IMR-90 (cell line): ENCODE measurements at regions not wholly inside any gene's neighbourhood (a gene's known extent, or its start where the extent isn't known, plus 50 kb on each side); places are given as distances from the start of the nearest gene placed in this dataset.
A peak's percentile ranks its signal among the peaks of the same experiment; 100 is the strongest.

ENCODE experiments used
- ATAC-seq: fragments of 200-7000 bp; cut with Tn5 transposase; 2 replicates; pipeline ENCODE4 v1.9.1; 2020; ENCODE audit warnings: low read depth, mild to moderate bottlenecking, moderate library complexity
- BruUV-seq: library from RNA; stranded (reverse); fragments of 400-500 nt; replicated peaks from 2 replicates; lab custom pipeline; 2021; lab: Mats Ljungman, UMichigan
- CTCF ChIA-PET: fragments of 300-600 bp; formaldehyde crosslinking; extraction: SDS; loops from one replicate; lab custom pipeline; 2021; ENCODE audit warnings: antibody characterized with exemption; lab: Yijun Ruan, JAX
- POLR2A ChIA-PET: fragments of 300-600 bp; sonication (Branson Sonifier 250); formaldehyde crosslinking; loops from one replicate; lab custom pipeline; 2022; ENCODE audit warnings: antibody characterized with exemption; ENCODE audit not compliant: unreplicated experiment; lab: Charles Lee
- DNase-seq: peaks from one replicate; pipeline ENCODE4 v3.0.0; 2013
- H2AFZ ChIP-seq: replicated peaks from 2 replicates; pipeline ENCODE3; 2013; ENCODE audit warnings: low read length, mild to moderate bottlenecking; ENCODE audit not compliant: poor library complexity
- H2AK5ac ChIP-seq: 2 replicates; pipeline ENCODE4 v1.6.1; 2013; ENCODE audit warnings: low read depth, low read length, inconsistent platforms
- H2AK9ac ChIP-seq: replicated peaks from 2 replicates; pipeline ENCODE3; 2013; ENCODE audit warnings: mild to moderate bottlenecking, low read depth, low read length, moderate library complexity; ENCODE audit not compliant: poor library complexity
- H2BK120ac ChIP-seq: 2 replicates; pipeline ENCODE4 v1.6.1; 2013; ENCODE audit warnings: low read depth, low read length, inconsistent platforms
- H2BK15ac ChIP-seq: 3 replicates; pipeline ENCODE4 v1.6.1; 2013; ENCODE audit warnings: low read depth, low read length, inconsistent platforms
- H2BK20ac ChIP-seq: 2 replicates; pipeline ENCODE4 v1.6.1; 2013; ENCODE audit warnings: low read depth, mild to moderate bottlenecking, inconsistent platforms, low read length, moderate library complexity
- H2BK5ac ChIP-seq: 2 replicates; pipeline ENCODE4 v1.6.1; 2013; ENCODE audit warnings: mild to moderate bottlenecking, low read depth, low read length, inconsistent platforms; ENCODE audit not compliant: poor library complexity, severe bottlenecking
- H3K14ac ChIP-seq: replicated peaks from 2 replicates; pipeline ENCODE4 v1.6.1; 2013; ENCODE audit warnings: low read depth, low read length, inconsistent platforms
- H3K18ac ChIP-seq: 2 replicates; pipeline ENCODE4 v1.6.1; 2013; ENCODE audit warnings: low read depth, low read length, control low read depth
- H3K23ac ChIP-seq: 2 replicates; pipeline ENCODE4 v1.6.1; 2013; ENCODE audit warnings: low read depth, low read length, inconsistent platforms
- H3K27ac ChIP-seq: 2 replicates; pipeline ENCODE4 v1.5.1; 2013; ENCODE audit warnings: mild to moderate bottlenecking, control low read depth, low read length; ENCODE audit not compliant: insufficient read depth
- H3K27me3 ChIP-seq: 2 replicates; pipeline ENCODE4 v1.6.1; 2013; ENCODE audit warnings: low read length; ENCODE audit not compliant: control insufficient read depth, insufficient read depth
- H3K36me3 ChIP-seq: 2 replicates; pipeline ENCODE4 v1.6.1; 2013; ENCODE audit warnings: low read length, mixed read lengths; ENCODE audit not compliant: control insufficient read depth, insufficient read depth
- H3K4ac ChIP-seq: 2 replicates; pipeline ENCODE4 v1.6.1; 2013; ENCODE audit warnings: low read depth, low read length, inconsistent platforms
- H3K4me1 ChIP-seq: 2 replicates; pipeline ENCODE4 v1.6.1; 2013; ENCODE audit warnings: low read length, mixed read lengths; ENCODE audit not compliant: control insufficient read depth, insufficient read depth
- H3K4me2 ChIP-seq: 2 replicates; pipeline ENCODE4 v1.6.1; 2013; ENCODE audit warnings: low read depth, mild to moderate bottlenecking, control low read depth, low read length, moderate library complexity
- H3K4me3 ChIP-seq: 2 replicates; pipeline ENCODE4 v1.5.1; 2013; ENCODE audit warnings: low read depth, mild to moderate bottlenecking, control low read depth, low read length, moderate library complexity; ENCODE audit not compliant: insufficient read depth
- H3K56ac ChIP-seq: 2 replicates; pipeline ENCODE4 v1.6.1; 2013; ENCODE audit warnings: low read length, inconsistent platforms; ENCODE audit not compliant: insufficient read depth; ENCODE audit errors: extremely low read depth
- H3K79me1 ChIP-seq, 2 experiments: 2 replicates each; pipeline ENCODE4 v1.6.1; 2013; ENCODE audit warnings: low read length in 2 of 2, inconsistent platforms in 1 of 2, low read depth in 1 of 2
- H3K9ac ChIP-seq: 2 replicates; pipeline ENCODE4 v1.6.1; 2013; ENCODE audit warnings: low read depth, low read length, control low read depth
- H3K9me1 ChIP-seq: 2 replicates; pipeline ENCODE4 v1.6.1; 2013; ENCODE audit warnings: low read length, inconsistent platforms; ENCODE audit not compliant: insufficient read depth
- H3K9me3 ChIP-seq: 2 replicates; pipeline ENCODE4 v1.6.1; 2013; ENCODE audit warnings: low read length; ENCODE audit not compliant: control insufficient read depth, insufficient read depth
- H4K20me1 ChIP-seq: 2 replicates; pipeline ENCODE4 v1.6.1; 2013; ENCODE audit warnings: low read length, inconsistent platforms; ENCODE audit not compliant: insufficient read depth
- H4K5ac ChIP-seq: 2 replicates; pipeline ENCODE4 v1.6.1; 2013; ENCODE audit warnings: mild to moderate bottlenecking, low read depth, low read length, control low read depth
- H4K8ac ChIP-seq, 2 experiments: 2 replicates each; pipeline ENCODE4 v1.6.1; 2013; ENCODE audit warnings: low read depth in 2 of 2, low read length in 2 of 2, control low read depth in 1 of 2, inconsistent platforms in 1 of 2
- H4K91ac ChIP-seq: 2 replicates; pipeline ENCODE4 v1.6.1; 2013; ENCODE audit warnings: low read depth, low read length, inconsistent platforms; ENCODE audit not compliant: insufficient read depth
- BHLHE40 ChIP-seq: fragments of 150-350 bp; IDR thresholded peaks from 2 replicates; pipeline ENCODE4 v1.6.1; 2016; ENCODE audit warnings: mild to moderate bottlenecking, low read depth, low read length
- CTCF ChIP-seq: conservative IDR thresholded peaks from 2 replicates; pipeline ENCODE4 v1.5.1; 2012; ENCODE audit warnings: mild to moderate bottlenecking, low read depth, low read length, improper control_type of control experiment
- FOS ChIP-seq: fragments of 150-350 bp; IDR thresholded peaks from 2 replicates; pipeline ENCODE4 v1.6.1; 2016; ENCODE audit warnings: low read depth, low read length
- MAFK ChIP-seq: IDR thresholded peaks from 2 replicates; pipeline ENCODE4 v1.6.1; 2012; ENCODE audit warnings: low read depth, low read length, improper control_type of control experiment
- MXI1 ChIP-seq: IDR thresholded peaks from 2 replicates; pipeline ENCODE4 v1.6.1; 2012; ENCODE audit warnings: low read depth, mild to moderate bottlenecking, low read length, moderate library complexity, borderline replicate concordance
- NFE2L2 ChIP-seq: fragments of 150-350 bp; IDR thresholded peaks from 2 replicates; pipeline ENCODE4 v1.6.1; 2016; ENCODE audit warnings: low read depth, mild to moderate bottlenecking, low read length
- POLR2A ChIP-seq: IDR thresholded peaks from 2 replicates; pipeline ENCODE4 v1.6.1; 2012; ENCODE audit warnings: mild to moderate bottlenecking, low read depth, low read length
- WGBS, 2 experiments: methylation state at CpG; one replicate each; pipeline versions ENCODE4 v1.1.5 to v1.1.7; 2013; ENCODE audit warnings: missing lambda C conversion rate in 2 of 2; ENCODE audit not compliant: insufficient read length in 1 of 2; ENCODE audit errors: extremely low coverage in 2 of 2; 5-methylcytosine and 5-hydroxymethylcytosine counted together
- dilution Hi-C: fragments of 300-500 bp; cut with HindIII; formaldehyde crosslinking; loops from one replicate; pipeline ENCODE4 v1.14.3; 2018; ENCODE audit warnings: low sequenced_read_pairs; ENCODE audit not compliant: unreplicated experiment
- in situ Hi-C: fragments of 300-500 bp; cut with MboI; formaldehyde crosslinking; loops from 3 replicates; pipeline ENCODE4 v1.14.3; 2019; ENCODE audit warnings: low sequenced_read_pairs, inconsistent platforms, mixed read lengths
- intact Hi-C: fragments of 100-400 bp; cut with micrococcal nuclease; formaldehyde crosslinking; loops from 2 replicates; pipeline ENCODE4 v1.10.0; 2022

- Histone ChIP-seq H2BK120ac (no peak overlapping the region), H4K8ac (no peak overlapping the region), H2AK9ac (no peak overlapping the region), H3K4me1 (no peaks in the 10 kb centered on the region), H3K56ac (no peak overlapping the region), H3K27ac (no peak overlapping the region), H3K9ac (no peak overlapping the region), H3K4me3 (no peak overlapping the region), H3K9me3 (peaks cover 31% of the 10 kb centered on the region), H3K4ac (no peak overlapping the region), H2AFZ (no peak overlapping the region), H4K5ac (no peak overlapping the region), H3K36me3 (no peaks in the 10 kb centered on the region), H2BK15ac (no peak overlapping the region), H2BK5ac (peak overlapping the region; percentile 20), H4K91ac (no peak overlapping the region), H4K20me1 (no peaks in the 10 kb centered on the region), H3K79me1 (no peaks in the 10 kb centered on the region), H3K9me1 (no peaks in the 10 kb centered on the region), H3K4me2 (no peak overlapping the region), H2AK5ac (no peak overlapping the region), H2BK20ac (no peak overlapping the region), H3K14ac (no peak overlapping the region), H3K23ac (no peak overlapping the region), H3K18ac (no peak overlapping the region), H3K27me3 (no peaks in the 10 kb centered on the region)
- DNase-seq = no peak
- ChIA-PET POLR2A (no interaction called here), CTCF (no interaction called here)
- dilution Hi-C loops = no loop called here
- ATAC-seq = no peak
- BruUV-seq = no TSS peak
- 50% methylated on average over 2 of the region's 4 CpGs; no CpG with 5 or more reads in 1 of the 2 experiments for WGBS, 2 experiments
- in situ Hi-C loops = no loop called here
- intact Hi-C loops = no loop called here
- TF ChIP-seq NFE2L2 (no peak), FOS (no peak), CTCF (no peak), BHLHE40 (no peak), MAFK (no peak), MXI1 (no peak), POLR2A (no peak)
Observed at GRCh38 chr6:167515873-167516507, 191.1 kb downstream of the TTLL2 start.
